ENCODE measurements at regions not wholly inside any gene's neighbourhood (a gene's known extent, or its start where the extent isn't known, plus 50 kb on each side); places are given as distances from the start of the nearest gene placed in this dataset.
"Not testable (repeated sequence)": the region's sequence is repeated elsewhere in the genome, so short reads cannot be mapped to it uniquely, and the experiment has no call there.

- no peak for DNase-seq (ENCODE audit: low spot score)
These were observed 255.3 kb upstream of the GJE1 start for GRCh38 chr6:141877275-141877983.

- no peak for DNase-seq (ENCODE audit: low spot score)
These were observed 257.7 kb upstream of the GJE1 start for GRCh38 chr6:141874930-141875602.

GRCh38 chr6:141869509-141869908 lies 263.2 kb upstream of the GJE1 start:
- not testable (repeated sequence) for DNase-seq (ENCODE audit: low spot score)

DNA sequence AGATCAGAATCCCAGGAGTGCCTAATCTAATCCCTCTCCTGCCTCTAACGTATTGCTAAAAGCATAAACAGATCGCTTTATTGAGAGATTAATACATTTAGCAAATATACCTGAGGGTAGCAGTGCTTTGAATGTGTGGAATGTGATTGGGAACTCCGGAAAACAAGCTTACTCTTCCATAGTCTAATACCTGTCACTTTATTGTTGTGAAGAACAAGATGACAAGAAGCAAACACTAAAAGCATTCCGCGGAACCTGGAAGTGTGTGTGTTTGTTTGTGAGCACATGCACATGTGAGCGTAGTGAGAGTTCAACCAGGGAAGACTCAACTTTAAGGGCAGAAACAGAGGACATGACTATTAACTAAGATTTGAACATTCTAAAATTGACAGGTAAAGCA lies 265.0 kb upstream of the GJE1 start:
- no peak for DNase-seq (ENCODE audit: low spot score)

DNA sequence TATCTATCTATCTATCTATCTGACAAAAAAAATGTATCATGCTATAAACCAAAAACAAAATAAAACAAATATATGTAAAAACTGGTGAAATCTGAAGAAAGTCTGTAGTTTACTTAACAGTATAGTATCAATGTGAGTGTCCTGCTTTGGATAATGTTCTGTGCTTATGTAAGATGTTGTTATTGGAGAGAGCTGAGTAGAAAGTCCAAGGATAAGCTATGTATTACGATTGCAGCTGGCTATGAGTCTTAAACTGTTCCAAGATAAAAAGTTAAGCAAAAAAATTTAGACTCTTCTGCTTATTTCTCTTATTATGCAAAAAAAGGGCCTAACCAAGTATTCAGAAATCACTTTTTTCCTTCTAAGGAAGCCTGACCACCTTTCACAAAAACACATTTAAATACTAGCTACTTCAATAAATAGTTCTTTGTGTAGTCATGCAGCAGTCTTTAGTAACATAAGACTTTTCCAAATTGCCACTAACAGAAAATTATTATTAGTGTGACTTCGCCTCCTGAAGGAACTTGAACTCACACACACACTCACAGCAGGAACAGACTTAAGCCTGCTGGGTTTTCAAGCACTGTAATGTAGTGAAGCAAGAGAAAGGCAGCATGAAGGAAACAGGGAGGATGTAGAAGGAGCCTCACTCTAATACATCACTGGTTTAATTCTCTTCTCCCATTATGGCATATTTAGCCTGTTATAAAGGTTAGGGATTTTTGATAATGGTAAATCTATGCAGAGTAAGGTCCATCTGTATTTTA lies 265.8 kb upstream of the GJE1 start:
- DNase-seq (ENCODE audit: low spot score) = no peak

DNA sequence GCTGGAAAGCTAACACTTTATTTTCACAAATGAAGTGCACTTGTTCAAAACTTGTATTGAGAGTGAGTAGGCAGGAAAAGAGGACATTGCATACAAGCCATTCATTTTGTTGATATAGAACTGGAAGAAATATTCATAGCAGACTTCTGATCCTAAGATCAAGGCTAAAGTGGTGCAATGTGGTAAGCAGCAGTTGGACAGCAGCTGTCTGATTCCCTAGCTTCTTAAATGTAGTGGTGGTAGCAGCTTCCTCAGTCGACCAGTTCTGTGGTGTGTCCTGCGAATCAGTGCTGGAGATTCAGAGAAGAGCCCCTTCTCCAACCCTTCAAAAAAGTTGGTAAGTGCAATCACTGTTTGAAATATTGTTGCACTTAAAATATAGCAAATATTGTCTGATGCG lies 281.7 kb upstream of the GJE1 start:
- DNase-seq (ENCODE audit: low spot score) = no peak

DNA sequence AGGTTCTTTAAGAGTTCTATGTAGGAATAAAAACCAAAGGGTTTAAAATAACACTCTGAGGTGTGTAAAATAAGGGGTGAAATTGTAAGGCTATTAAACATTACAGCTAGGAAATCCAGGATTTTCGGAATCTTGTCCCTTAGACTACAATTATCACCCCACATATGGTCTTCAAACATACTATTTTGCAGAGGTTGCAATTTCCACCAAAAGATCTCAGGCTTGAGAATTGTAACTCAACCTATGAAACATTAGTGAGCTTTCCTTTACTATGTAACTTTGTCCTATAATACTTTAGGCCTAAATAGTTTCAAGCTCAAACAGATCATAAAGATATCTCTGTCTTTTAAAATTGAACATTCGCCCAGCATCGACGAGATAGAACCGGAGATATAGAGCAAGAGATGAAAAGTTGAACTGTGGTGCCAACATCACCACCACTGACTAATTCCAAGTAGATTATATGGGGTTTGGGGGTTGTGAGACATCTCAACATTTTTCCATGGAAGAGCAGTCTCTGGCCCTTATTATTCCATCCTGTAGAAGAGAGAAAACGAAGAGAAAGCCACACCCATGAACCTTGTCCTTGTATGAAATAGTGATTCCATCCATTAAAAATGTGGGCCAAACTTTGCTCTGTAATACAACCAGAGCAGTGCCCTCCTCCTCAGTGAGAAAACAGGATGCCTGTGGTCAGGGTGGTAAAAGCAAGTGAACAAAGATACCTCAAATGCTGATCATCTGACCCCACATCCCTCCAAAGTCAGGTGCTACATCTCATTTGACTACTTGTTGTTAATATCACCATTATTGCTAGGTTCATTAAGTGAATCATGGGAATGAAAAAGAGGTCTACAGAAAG lies 284.5 kb upstream of the GJE1 start:
- no peak for DNase-seq (ENCODE audit: low spot score)

GRCh38 chr6:141846639-141847038 lies 286.1 kb upstream of the GJE1 start:
- no peak for DNase-seq (ENCODE audit: low spot score)

- no peak for DNase-seq (ENCODE audit: low spot score)
These were observed 289.4 kb upstream of the GJE1 start for GRCh38 chr6:141843178-141843834.

GRCh38 chr6:141833001-141833655 lies 299.6 kb upstream of the GJE1 start:
- DNase-seq (ENCODE audit: low spot score) = no peak

DNA sequence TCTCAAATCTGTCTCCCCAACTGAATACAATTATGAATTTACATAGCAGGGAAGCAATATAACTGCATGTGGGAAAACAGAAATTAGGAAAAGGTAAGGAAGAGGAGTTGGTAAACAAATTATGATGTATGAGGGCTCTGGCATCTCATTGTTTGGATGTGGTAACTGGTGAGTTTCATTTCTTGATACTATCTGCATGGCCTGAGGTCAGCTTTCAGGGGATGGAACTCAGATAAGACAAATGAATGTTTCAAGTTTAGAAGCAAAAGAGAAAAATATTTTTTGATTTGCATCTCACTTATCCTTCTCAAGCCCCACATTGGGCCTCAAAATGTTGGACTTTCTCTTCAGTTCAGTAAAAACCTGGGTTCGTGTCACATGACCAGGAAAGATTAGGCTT lies 302.2 kb upstream of the GJE1 start:
- no peak for DNase-seq (ENCODE audit: low spot score)

DNA sequence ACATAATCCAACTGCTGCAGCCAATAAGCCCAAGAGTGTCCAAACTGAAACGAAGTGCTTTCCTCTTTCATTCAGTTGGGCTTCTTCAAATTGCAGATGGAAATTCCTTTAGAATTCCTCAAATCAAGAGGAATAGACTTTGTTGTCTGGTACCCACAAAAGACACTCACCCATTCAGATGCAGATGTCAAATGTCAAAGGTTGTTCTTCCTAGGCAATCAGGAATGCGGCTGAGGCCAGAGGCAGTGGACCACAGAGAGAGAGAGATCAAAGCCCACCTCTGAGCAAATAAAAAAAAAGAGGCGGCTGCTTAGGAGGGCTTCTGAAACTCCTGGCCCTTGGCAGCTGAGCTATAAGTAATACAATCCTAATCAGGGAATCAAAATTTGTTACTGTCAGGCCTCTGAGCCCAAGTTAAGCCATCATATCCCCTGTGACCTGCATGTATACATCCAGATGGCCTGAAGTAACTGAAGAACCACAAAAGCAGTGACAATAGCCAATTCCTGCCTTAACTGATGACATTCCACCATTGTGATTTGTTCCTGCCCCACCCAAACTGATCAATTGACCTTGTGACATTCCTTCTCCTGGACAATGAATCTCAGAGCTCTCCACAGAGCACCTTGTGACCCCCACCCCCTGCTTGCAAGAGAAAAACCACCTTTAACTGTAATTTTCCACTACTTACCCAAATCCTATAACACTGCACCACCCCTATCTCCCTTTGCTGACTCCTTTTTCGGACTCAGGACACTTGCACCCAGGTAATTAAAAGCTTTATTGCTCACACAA lies 303.0 kb upstream of the GJE1 start:
- no peak for DNase-seq (ENCODE audit: low spot score)

DNA sequence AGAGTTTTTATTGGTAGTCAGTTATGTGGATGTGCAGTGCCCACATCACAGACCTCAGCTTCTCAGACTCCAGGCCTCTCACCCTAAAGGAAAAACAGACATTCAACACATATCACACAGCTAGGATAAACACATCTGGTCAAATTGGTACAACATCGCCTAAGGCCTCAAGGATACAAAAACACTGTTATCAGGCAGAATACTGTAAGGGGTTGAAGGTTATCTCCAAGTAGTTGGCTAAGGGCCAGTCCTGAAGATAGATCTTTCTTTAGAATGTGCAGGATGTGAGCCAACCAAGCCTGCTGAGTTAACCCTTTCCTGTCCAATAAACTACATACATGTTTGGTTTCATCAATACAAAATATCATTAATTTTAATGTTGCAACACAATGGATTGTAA lies 308.4 kb upstream of the GJE1 start:
- no peak for DNase-seq (ENCODE audit: low spot score)

DNA sequence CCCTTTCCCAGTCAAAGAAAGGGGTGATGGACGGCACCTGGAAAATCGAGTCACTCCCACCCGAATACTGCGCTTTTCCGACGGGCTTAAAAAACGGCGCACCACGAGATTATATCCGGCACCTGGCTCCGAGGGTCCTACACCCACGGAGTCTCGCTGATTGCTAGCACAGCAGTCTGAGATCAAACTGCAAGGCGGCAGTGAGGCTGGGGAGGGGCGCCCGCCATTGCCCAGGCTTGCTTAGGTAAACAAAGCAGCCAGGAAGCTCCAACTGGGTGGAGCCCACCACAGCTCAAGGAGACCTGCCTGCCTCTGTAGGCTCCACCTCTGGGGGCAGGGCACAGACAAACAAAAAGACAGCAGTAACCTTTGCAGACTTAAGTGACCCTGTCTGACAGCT lies 317.7 kb upstream of the GJE1 start:
- DNase-seq (ENCODE audit: low spot score) = not testable (repeated sequence)

DNA sequence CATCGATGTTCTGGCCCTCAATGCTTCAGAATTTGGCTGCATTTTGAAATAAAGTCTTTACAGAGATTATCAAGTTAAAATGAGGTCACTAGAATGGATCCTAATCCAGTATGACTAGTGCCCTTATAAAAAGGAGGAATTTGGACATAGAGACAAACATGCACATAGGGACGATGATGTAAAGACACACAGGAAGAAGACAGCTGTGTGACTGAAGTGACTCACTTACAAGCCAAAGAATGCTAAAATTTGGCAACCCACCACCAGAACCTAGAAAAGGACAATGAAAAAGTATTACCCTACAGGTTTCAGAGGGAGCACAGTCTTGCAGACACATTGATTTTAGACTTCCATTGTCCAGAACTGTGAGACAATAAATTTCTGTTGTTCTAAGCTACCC lies 322.8 kb upstream of the GJE1 start:
- no peak for DNase-seq (ENCODE audit: low spot score)

DNA sequence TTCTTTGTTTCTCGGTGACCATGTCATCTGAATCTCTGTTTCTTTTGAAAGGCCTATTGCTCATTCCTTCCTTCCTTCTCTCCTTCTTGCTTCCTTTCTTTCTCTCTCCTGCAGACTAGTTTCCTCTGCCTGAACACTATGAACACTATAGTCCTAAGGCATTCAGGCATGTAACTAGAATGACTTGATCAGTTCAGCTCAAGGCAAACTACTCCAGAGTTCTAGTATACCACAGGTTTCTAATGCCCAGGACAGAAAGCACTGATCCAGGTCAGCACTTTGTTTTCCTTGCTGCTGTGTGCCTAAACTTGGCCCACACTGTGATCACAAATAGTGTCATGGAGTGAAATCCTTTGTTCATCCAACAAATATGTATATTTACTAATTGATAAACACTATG lies 324.1 kb upstream of the GJE1 start:
- DNase-seq (ENCODE audit: low spot score) = no peak

- DNase-seq (ENCODE audit: low spot score) = not testable (repeated sequence)
These were observed 331.8 kb upstream of the GJE1 start for GRCh38 chr6:141800973-141801372.

GRCh38 chr6:141790921-141791320 lies 341.8 kb upstream of the GJE1 start:
- no peak for DNase-seq (ENCODE audit: low spot score)

- no peak for DNase-seq (ENCODE audit: low spot score)
These were observed 344.6 kb upstream of the GJE1 start for GRCh38 chr6:141788096-141788495.

DNA sequence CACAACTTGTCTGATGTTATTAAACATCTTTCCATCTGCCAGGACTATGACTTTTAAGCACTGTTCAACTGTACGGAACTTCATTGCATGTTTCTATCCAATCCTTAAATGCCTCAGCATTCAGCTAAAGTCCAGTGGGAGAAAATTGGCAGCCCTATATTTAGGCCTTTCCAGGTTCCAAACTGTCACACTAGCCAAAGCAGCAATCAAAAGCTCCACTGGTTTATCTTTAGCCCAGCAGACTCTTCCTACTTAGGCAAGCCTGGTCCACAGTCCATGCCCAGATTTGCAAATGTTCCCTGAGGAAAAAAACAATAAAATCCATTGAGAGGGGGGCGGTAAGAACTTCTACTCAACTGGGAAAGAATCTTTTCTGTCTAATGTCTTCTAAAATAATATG lies 349.1 kb upstream of the GJE1 start:
- DNase-seq (ENCODE audit: low spot score) = no peak
